KMS-11 (cell line): ENCODE measurements at regions not wholly inside any gene's neighbourhood (a gene's known extent, or its start where the extent isn't known, plus 50 kb on each side); places are given as distances from the start of the nearest gene placed in this dataset.

Experiments
- H2AFZ ChIP-seq: fragments of 200-600 bp; sonication (generic); 2 replicates; pipeline ENCODE4 v1.6.1; 2016; ENCODE audit warnings: antibody characterized with exemption, mixed run types, low read depth
- H3K27ac ChIP-seq: fragments of 200-600 bp; sonication (generic); 2 replicates; pipeline ENCODE4 v1.6.1; 2016; ENCODE audit warnings: mild to moderate bottlenecking, mixed run types
- H3K27me3 ChIP-seq: fragments of 200-600 bp; sonication (generic); 2 replicates; pipeline ENCODE4 v1.6.1; 2017; ENCODE audit warnings: mild to moderate bottlenecking, low read depth, mixed run types, moderate library complexity; ENCODE audit not compliant: insufficient read depth
- H3K36me3 ChIP-seq: fragments of 200-600 bp; sonication (generic); 2 replicates; pipeline ENCODE4 v1.6.1; 2017; ENCODE audit warnings: mild to moderate bottlenecking, mixed run types; ENCODE audit not compliant: insufficient read depth
- H3K4me1 ChIP-seq: fragments of 200-600 bp; sonication (generic); 2 replicates; pipeline ENCODE4 v1.6.1; 2016; ENCODE audit warnings: mild to moderate bottlenecking, low read depth, mixed run types; ENCODE audit not compliant: poor library complexity, severe bottlenecking
- H3K4me2 ChIP-seq: fragments of 200-600 bp; sonication (generic); 2 replicates; pipeline ENCODE4 v1.7.0; 2016; ENCODE audit warnings: mild to moderate bottlenecking, mixed run types
- H3K4me3 ChIP-seq: fragments of 200-600 bp; sonication (generic); IDR thresholded peaks from 2 replicates; pipeline ENCODE4 v1.6.1; 2017; ENCODE audit warnings: low read depth, low read length, mixed read lengths; ENCODE audit not compliant: insufficient read depth
- H3K79me2 ChIP-seq: fragments of 200-600 bp; sonication (generic); 2 replicates; pipeline ENCODE4 v1.6.1; 2016; ENCODE audit warnings: low read depth, mixed run types; ENCODE audit not compliant: insufficient read depth
- H3K9ac ChIP-seq: fragments of 200-600 bp; sonication (generic); 2 replicates; pipeline ENCODE4 v1.6.1; 2016; ENCODE audit warnings: mild to moderate bottlenecking, mixed run types
- H4K20me1 ChIP-seq: fragments of 200-600 bp; sonication (generic); 2 replicates; pipeline ENCODE4 v1.6.1; 2016; ENCODE audit warnings: mild to moderate bottlenecking, mixed run types; ENCODE audit not compliant: insufficient read depth
- CTCF ChIP-seq: fragments of 200-600 bp; sonication (generic); conservative IDR thresholded peaks from 2 replicates; pipeline ENCODE4 v1.6.1; 2017; ENCODE audit warnings: low read depth, mild to moderate bottlenecking, antibody characterized with exemption, low read length, moderate library complexity, mixed read lengths

- Histone ChIP-seq H3K4me2 (no peak overlapping the region), H3K4me1 (no peaks in the 10 kb centered on the region), H3K4me3 (no peak overlapping the region), H3K9ac (no peak overlapping the region), H2AFZ (no peak overlapping the region), H3K36me3 (no peaks in the 10 kb centered on the region), H3K27ac (no peak overlapping the region), H3K79me2 (no peaks in the 10 kb centered on the region), H3K27me3 (no peaks in the 10 kb centered on the region), H4K20me1 (no peaks in the 10 kb centered on the region)
- no peak for TF ChIP-seq CTCF
Observed at GRCh38 chr2:57798346-57798745, 248.3 kb upstream of the VRK2 start.

DNA sequence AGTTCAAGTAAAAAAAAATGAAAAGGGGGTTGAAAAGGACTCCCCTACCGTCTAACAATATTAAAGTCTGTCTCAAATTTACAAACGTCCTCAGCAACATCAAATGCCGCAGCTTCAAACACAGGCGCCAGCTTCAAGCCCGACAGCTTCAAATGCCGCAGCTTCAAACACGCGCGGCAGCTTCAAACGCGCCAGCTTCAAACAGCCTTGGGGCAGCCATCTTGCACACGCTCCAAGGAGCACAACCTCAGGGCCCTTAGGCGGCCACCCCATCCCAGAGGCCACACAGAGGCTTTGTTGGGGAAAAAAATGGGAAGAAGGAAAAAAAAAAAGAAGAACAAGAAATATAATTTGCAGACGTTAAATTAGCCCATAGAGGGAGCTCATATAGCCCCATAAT is 244.4 kb upstream of the VRK2 start:
- Histone ChIP-seq H3K4me3 (no peak overlapping the region), H3K4me2 (no peak overlapping the region), H3K27me3 (no peaks in the 10 kb centered on the region), H2AFZ (no peak overlapping the region), H3K27ac (no peak overlapping the region), H3K4me1 (no peaks in the 10 kb centered on the region), H4K20me1 (no peaks in the 10 kb centered on the region), H3K9ac (no peak overlapping the region), H3K79me2 (no peaks in the 10 kb centered on the region), H3K36me3 (no peaks in the 10 kb centered on the region)
- no peak for TF ChIP-seq CTCF

GRCh38 chr2:57804971-57805370 is 241.6 kb upstream of the VRK2 start:
- Histone ChIP-seq H3K27ac (no peak overlapping the region), H3K36me3 (no peaks in the 10 kb centered on the region), H4K20me1 (no peaks in the 10 kb centered on the region), H3K9ac (no peak overlapping the region), H3K4me2 (no peak overlapping the region), H3K4me1 (peaks cover 16% of the 10 kb centered on the region), H3K4me3 (no peak overlapping the region), H3K79me2 (no peaks in the 10 kb centered on the region), H2AFZ (no peak overlapping the region), H3K27me3 (no peaks in the 10 kb centered on the region)
- TF ChIP-seq CTCF, result no peak

DNA sequence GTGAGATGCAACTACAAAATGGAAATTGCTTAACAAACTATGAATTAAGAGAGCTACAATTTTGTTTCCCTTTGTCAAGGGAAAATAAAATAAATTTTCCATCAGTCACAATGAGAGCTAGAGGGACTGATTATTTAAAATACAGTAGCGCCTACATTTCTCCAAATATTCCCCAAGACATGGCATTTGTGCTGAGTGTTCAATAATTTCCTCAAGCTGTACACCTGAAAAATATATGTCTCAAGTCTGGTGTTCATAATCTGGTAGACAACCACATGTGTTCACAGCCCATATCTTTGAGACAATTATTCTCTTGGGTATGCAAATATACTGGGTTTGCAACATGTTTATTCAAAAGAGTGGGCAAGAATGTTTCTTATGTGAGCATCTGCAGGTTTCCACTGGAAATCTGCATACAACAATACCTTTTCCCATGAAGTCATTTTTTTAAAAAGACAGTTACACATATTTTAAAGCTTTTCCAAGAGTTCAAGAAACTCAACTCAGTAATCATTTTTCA is 240.1 kb upstream of the VRK2 start:
- no peak overlapping the region for H3K27ac ChIP-seq
- H3K9ac ChIP-seq, result no peak overlapping the region
- H3K27me3 ChIP-seq, result no peaks in the 10 kb centered on the region
- TF ChIP-seq CTCF, result no peak
- H4K20me1 ChIP-seq, result no peaks in the 10 kb centered on the region
- no peak overlapping the region for H3K4me2 ChIP-seq
- peaks cover 21% of the 10 kb centered on the region for H3K4me1 ChIP-seq
- H2AFZ ChIP-seq, result no peak overlapping the region
- H3K4me3 ChIP-seq, result no peak overlapping the region
- H3K36me3 ChIP-seq, result no peaks in the 10 kb centered on the region
- no peaks in the 10 kb centered on the region for H3K79me2 ChIP-seq
